H1 (cell line): ENCODE measurements at regions not wholly inside any gene's neighbourhood (a gene's known extent, or its start where the extent isn't known, plus 50 kb on each side); places are given as distances from the start of the nearest gene placed in this dataset.

ENCODE experiments used
- CBX5 ChIP-seq: fragments of 300-800, 300-1000 bp; sonication (generic); IDR thresholded peaks from 2 replicates; pipeline ENCODE4 v1.7.1; 2016; ENCODE audit warnings: antibody characterized with exemption, low read length, low read depth
- HDAC2 ChIP-seq, 2 experiments: fragments of 300-600 bp in 1 of 2; sonication (generic) in 1 of 2; IDR thresholded peaks; 2 replicates each; pipeline ENCODE4 v1.6.1; 2011 to 2012; ENCODE audit warnings: low read depth in 2 of 2, low read length in 2 of 2, mild to moderate bottlenecking in 2 of 2, moderate library complexity in 2 of 2, borderline replicate concordance in 1 of 2, inconsistent platforms in 1 of 2
- SP2 ChIP-seq: IDR thresholded peaks from 2 replicates; pipeline ENCODE4 v1.6.1; 2012; ENCODE audit warnings: mild to moderate bottlenecking, low read length, inconsistent platforms
- TF ChIP-seq, protein P1 (sequence below): IDR thresholded peaks from 2 replicates; pipeline ENCODE4 v1.6.1; 2011; ENCODE audit warnings: low read length, improper control_type of control experiment

DNA sequence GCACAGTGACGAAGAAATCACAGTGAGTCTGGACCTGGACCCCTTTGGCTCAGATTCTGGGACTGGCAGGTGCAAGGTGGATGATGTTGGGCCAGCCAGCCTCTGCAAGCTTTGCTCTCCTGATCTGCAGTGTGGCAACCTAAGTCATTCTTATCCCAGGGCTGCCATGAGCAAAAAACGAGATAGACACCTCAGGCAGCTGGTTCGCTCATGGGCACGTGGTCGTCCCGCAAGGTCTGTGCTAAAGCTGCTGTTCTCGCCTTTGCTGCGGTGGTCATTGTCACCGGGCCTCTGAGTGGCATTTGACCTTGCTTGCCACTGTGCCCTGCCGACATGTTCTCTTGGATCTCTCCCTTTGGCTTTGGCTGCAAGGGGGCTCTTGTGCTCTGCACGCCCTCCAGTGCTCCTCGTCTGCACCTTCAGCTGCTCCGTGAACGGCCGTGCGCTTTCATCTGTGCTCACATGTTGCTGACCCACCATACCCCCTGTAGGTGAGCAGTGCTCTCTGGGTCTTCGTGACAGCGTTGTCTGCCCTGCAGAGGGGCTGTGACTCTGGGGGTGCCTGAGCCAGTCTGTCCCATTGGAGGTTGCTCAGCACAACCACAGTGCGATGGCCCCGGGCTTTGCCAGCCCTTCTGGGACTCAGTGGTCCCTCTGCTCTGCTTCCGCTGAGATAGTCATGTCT, 317.0 kb downstream of the GLRX3 start (continued):
- TF ChIP-seq, protein P1, sequence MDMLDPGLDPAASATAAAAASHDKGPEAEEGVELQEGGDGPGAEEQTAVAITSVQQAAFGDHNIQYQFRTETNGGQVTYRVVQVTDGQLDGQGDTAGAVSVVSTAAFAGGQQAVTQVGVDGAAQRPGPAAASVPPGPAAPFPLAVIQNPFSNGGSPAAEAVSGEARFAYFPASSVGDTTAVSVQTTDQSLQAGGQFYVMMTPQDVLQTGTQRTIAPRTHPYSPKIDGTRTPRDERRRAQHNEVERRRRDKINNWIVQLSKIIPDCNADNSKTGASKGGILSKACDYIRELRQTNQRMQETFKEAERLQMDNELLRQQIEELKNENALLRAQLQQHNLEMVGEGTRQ = no peak
- no peak for TF ChIP-seq HDAC2 (IDR thresholded peaks at IDR 0.05; ENCODE audit: borderline replicate concordance in 1 of 2, low read depth in 2 of 2, low read length in 2 of 2)
- TF ChIP-seq CBX5 = no peak
- no peak for TF ChIP-seq SP2
